ENCODE measurements at regions not wholly inside any gene's neighbourhood (a gene's known extent, or its start where the extent isn't known, plus 50 kb on each side); places are given as distances from the start of the nearest gene placed in this dataset.
"Not testable (repeated sequence)": the region's sequence is repeated elsewhere in the genome, so short reads cannot be mapped to it uniquely, and the experiment has no call there.

DNA sequence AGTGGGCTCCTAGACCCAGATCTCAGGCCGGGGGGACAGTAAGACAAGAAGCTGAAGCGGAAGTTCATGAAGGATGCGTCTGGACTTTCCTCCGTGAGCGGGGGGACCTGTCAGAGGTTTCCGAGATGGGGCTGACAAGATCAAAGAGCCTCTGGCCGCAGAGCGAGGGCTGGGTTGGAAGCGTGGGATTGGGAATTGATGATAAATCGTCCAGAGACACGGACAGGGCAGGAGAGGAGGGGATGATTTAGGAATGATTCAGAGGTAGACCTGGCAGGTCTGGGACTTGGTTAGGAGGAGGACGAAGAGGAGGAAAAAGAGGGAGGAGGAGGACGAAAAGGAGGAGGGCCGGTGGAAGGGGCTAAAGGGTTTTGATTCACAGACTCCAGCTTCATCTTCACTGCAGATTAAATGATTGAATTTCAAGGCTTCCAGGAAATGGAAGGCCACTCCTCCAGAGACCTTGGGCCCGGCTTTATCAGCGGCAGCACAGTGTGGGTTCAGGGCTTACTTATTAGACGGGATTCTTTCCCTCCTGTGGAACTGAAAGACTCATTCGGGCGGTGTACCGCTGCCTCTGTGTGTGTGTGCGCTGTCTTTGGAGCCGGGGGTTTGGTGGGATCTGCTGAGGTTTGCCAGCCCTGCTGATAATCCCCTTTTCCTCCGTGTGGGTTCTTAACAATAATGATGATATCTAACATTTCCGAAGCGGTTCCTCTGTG is 85.7 kb upstream of the SLC45A1 start:
- Histone ChIP-seq H3K27ac (replicated peaks) (no peak overlapping the region), H3K4me3 (replicated peaks; ENCODE audit: insufficient read depth, low read length) (no peak overlapping the region), H3K27me3 (ENCODE audit: insufficient read depth, poor library complexity, severe bottlenecking) (no peaks in the 10 kb centered on the region)
- no peak for DNase-seq (ENCODE audit: low read depth in 1 of 2, low spot score in 1 of 2)
- no peak for TF ChIP-seq SPI1 (IDR thresholded peaks at IDR 0.05; ENCODE audit: borderline replicate concordance, low read depth)
- no peak for TF ChIP-seq GABPA (IDR thresholded peaks at IDR 0.05; ENCODE audit: low read depth)
- no peak for TF ChIP-seq POLR2AphosphoS5 (IDR thresholded peaks at IDR 0.05; ENCODE audit: low read depth)
- TF ChIP-seq, protein P1, sequence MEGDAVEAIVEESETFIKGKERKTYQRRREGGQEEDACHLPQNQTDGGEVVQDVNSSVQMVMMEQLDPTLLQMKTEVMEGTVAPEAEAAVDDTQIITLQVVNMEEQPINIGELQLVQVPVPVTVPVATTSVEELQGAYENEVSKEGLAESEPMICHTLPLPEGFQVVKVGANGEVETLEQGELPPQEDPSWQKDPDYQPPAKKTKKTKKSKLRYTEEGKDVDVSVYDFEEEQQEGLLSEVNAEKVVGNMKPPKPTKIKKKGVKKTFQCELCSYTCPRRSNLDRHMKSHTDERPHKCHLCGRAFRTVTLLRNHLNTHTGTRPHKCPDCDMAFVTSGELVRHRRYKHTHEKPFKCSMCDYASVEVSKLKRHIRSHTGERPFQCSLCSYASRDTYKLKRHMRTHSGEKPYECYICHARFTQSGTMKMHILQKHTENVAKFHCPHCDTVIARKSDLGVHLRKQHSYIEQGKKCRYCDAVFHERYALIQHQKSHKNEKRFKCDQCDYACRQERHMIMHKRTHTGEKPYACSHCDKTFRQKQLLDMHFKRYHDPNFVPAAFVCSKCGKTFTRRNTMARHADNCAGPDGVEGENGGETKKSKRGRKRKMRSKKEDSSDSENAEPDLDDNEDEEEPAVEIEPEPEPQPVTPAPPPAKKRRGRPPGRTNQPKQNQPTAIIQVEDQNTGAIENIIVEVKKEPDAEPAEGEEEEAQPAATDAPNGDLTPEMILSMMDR (IDR thresholded peaks at IDR 0.05; ENCODE audit: insufficient read depth, low read length) = no peak
- TF ChIP-seq, protein P2, sequence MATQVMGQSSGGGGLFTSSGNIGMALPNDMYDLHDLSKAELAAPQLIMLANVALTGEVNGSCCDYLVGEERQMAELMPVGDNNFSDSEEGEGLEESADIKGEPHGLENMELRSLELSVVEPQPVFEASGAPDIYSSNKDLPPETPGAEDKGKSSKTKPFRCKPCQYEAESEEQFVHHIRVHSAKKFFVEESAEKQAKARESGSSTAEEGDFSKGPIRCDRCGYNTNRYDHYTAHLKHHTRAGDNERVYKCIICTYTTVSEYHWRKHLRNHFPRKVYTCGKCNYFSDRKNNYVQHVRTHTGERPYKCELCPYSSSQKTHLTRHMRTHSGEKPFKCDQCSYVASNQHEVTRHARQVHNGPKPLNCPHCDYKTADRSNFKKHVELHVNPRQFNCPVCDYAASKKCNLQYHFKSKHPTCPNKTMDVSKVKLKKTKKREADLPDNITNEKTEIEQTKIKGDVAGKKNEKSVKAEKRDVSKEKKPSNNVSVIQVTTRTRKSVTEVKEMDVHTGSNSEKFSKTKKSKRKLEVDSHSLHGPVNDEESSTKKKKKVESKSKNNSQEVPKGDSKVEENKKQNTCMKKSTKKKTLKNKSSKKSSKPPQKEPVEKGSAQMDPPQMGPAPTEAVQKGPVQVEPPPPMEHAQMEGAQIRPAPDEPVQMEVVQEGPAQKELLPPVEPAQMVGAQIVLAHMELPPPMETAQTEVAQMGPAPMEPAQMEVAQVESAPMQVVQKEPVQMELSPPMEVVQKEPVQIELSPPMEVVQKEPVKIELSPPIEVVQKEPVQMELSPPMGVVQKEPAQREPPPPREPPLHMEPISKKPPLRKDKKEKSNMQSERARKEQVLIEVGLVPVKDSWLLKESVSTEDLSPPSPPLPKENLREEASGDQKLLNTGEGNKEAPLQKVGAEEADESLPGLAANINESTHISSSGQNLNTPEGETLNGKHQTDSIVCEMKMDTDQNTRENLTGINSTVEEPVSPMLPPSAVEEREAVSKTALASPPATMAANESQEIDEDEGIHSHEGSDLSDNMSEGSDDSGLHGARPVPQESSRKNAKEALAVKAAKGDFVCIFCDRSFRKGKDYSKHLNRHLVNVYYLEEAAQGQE (IDR thresholded peaks at IDR 0.05; ENCODE audit: insufficient replicate concordance, low read depth) = no peak

DNA sequence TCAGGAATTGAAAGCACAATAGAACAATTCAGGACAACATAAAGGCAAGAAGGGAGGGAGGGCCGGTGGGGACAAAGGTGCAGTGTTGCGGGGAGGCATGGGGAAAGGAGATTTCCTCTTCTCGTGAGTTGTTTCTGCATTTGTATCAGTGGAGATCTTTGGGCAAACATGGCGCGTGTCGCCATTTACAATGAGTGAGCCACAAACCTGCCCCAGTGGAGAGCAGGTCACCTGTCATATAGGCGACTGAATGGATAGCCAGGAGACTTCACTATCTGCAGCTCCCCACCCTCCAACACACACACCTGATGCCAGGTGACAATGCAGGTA is 87.7 kb upstream of the SLC45A1 start:
- TF ChIP-seq SPI1 (IDR thresholded peaks at IDR 0.05; ENCODE audit: borderline replicate concordance, low read depth) (no peak), POLR2AphosphoS5 (IDR thresholded peaks at IDR 0.05; ENCODE audit: low read depth) (no peak), GABPA (IDR thresholded peaks at IDR 0.05; ENCODE audit: low read depth) (no peak)
- TF ChIP-seq, protein P2 (IDR thresholded peaks at IDR 0.05; ENCODE audit: insufficient replicate concordance, low read depth) = no peak
- TF ChIP-seq, protein P1 (IDR thresholded peaks at IDR 0.05; ENCODE audit: insufficient read depth, low read length) = no peak
- no peak for DNase-seq (ENCODE audit: low read depth in 1 of 2, low spot score in 1 of 2)
- H3K4me3 ChIP-seq (replicated peaks; ENCODE audit: insufficient read depth, low read length) = no peak overlapping the region

DNA sequence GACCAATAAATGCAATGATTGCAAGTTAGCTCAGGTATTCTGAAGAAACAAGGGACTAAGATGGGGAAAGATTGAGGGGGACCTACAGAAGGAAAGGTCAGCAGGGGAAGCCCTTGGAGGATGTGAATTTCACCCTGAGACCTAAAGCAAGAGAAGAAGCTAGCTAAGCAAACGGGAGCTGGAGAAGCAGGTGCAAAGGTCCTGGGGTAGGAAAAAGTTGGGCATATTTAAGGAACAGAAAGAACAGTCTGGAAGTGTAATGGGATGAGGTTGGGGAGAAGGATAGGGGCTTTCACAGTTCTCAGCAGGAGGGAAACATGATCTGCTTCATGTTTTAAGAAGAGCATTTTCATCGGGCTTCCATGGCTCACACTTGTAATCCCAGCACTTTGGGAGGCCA is 89.7 kb upstream of the SLC45A1 start:
- DNase-seq (ENCODE audit: low read depth in 1 of 2, low spot score in 1 of 2) = no peak
- H3K27ac ChIP-seq (replicated peaks) = no peak overlapping the region
- H3K27me3 ChIP-seq (ENCODE audit: insufficient read depth, poor library complexity, severe bottlenecking) = no peaks in the 10 kb centered on the region
- TF ChIP-seq SPI1 (IDR thresholded peaks at IDR 0.05; ENCODE audit: borderline replicate concordance, low read depth) (no peak), GABPA (IDR thresholded peaks at IDR 0.05; ENCODE audit: low read depth) (no peak)
- TF ChIP-seq, protein P2 (IDR thresholded peaks at IDR 0.05; ENCODE audit: insufficient replicate concordance, low read depth) = no peak
- no peak overlapping the region for H3K4me3 ChIP-seq (replicated peaks; ENCODE audit: insufficient read depth, low read length)

More for the DNA sequence above, 87.7 kb upstream of the SLC45A1 start:
- Histone ChIP-seq H3K27ac (replicated peaks) (no peak overlapping the region), H3K27me3 (ENCODE audit: insufficient read depth, poor library complexity, severe bottlenecking) (no peaks in the 10 kb centered on the region)

DNA sequence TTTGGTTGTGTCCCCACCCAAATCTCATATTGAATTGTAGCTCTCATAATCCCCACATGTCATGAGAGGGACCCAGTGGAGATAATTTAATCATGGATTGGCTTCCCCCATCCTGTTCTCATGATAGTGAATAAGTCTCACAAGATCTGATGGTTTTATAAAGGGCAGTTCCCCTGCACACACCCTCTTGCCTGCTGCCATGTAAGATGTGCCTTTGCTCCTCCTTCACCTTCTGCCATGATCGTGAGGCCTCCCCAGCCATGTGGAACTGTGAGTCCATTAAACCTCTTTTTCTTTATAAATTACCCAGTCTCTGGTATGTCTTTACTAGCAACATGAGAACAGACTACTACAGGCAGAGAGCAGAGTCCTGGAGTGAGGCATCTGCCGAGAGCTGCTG is 90.2 kb upstream of the SLC45A1 start:
- not testable (repeated sequence) for DNase-seq (ENCODE audit: low read depth in 1 of 2, low spot score in 1 of 2); H3K4me3 ChIP-seq (replicated peaks; ENCODE audit: insufficient read depth, low read length); H3K27ac ChIP-seq (replicated peaks); H3K27me3 ChIP-seq (ENCODE audit: insufficient read depth, poor library complexity, severe bottlenecking)
